ENCODE measurements at regions not wholly inside any gene's neighbourhood (a gene's known extent, or its start where the extent isn't known, plus 50 kb on each side); places are given as distances from the start of the nearest gene placed in this dataset.
"Not testable (repeated sequence)": the region's sequence is repeated elsewhere in the genome, so short reads cannot be mapped to it uniquely, and the experiment has no call there.

GRCh38 chr15:77910030-77910911 is 167.2 kb downstream of the TBC1D2B start:
- peak; percentile 58 to 62 for TF ChIP-seq CTCF (conservative IDR thresholded peaks at IDR 0.05 in 1 of 2, IDR thresholded peaks at IDR 0.05 in 1 of 2; ENCODE audit: low read depth in 1 of 2, low read length in 2 of 2)
- not testable (repeated sequence) for H3K79me2 ChIP-seq (ENCODE audit: control insufficient read depth, insufficient read depth, low read length); H3K27ac ChIP-seq (ENCODE audit: insufficient read depth, low read length); H3K9ac ChIP-seq (ENCODE audit: insufficient read depth, low read length); H3K4me1 ChIP-seq (ENCODE audit: control insufficient read depth, extremely low read depth, insufficient read depth, low read length); H4K20me1 ChIP-seq (ENCODE audit: control insufficient read depth, extremely low read depth, insufficient read depth, low read length); H3K36me3 ChIP-seq (ENCODE audit: control insufficient read depth, insufficient read depth, low read length); H3K27me3 ChIP-seq (ENCODE audit: control insufficient read depth, insufficient read depth, low read length); H3K9me3 ChIP-seq (ENCODE audit: control insufficient read depth, insufficient read depth, low read depth, low read length)
- Histone ChIP-seq H3K4me3 (replicated peaks in 1 of 4; ENCODE audit: control extremely low read depth in 1 of 4, insufficient read depth in 1 of 4, low read depth in 3 of 4, low read length in 4 of 4) (peak overlapping the region in 3 of 4 experiments; percentile 30 to 42 (median 36)), H2AFZ (ENCODE audit: low read length) (peak overlapping the region; percentile 95), H3K4me2 (ENCODE audit: extremely low read depth, insufficient read depth, low read length) (peak overlapping the region; percentile 71)
- DNase-seq (ENCODE audit: low read depth in 2 of 2), result peak; percentile 74 to 81

- Histone ChIP-seq H3K4me2 (ENCODE audit: extremely low read depth, insufficient read depth, low read length) (no peak overlapping the region), H3K9me3 (ENCODE audit: control insufficient read depth, insufficient read depth, low read depth, low read length) (no peaks in the 10 kb centered on the region), H2AFZ (ENCODE audit: low read length) (no peak overlapping the region), H3K27ac (ENCODE audit: insufficient read depth, low read length) (no peak overlapping the region), H3K4me1 (ENCODE audit: control insufficient read depth, extremely low read depth, insufficient read depth, low read length) (no peaks in the 10 kb centered on the region), H3K9ac (ENCODE audit: insufficient read depth, low read length) (no peak overlapping the region), H3K36me3 (ENCODE audit: control insufficient read depth, insufficient read depth, low read length) (no peaks in the 10 kb centered on the region), H3K79me2 (ENCODE audit: control insufficient read depth, insufficient read depth, low read length) (no peaks in the 10 kb centered on the region), H4K20me1 (ENCODE audit: control insufficient read depth, extremely low read depth, insufficient read depth, low read length) (no peaks in the 10 kb centered on the region), H3K27me3 (ENCODE audit: control insufficient read depth, insufficient read depth, low read length) (no peaks in the 10 kb centered on the region), H3K4me3 (replicated peaks in 1 of 4; ENCODE audit: control extremely low read depth in 1 of 4, insufficient read depth in 1 of 4, low read depth in 3 of 4, low read length in 4 of 4) (no peak overlapping the region)
- TF ChIP-seq EZH2 (IDR thresholded peaks at IDR 0.05; ENCODE audit: low read length, missing control alignments) (no peak), CTCF (conservative IDR thresholded peaks at IDR 0.05 in 1 of 2, IDR thresholded peaks at IDR 0.05 in 1 of 2; ENCODE audit: low read depth in 1 of 2, low read length in 2 of 2) (no peak)
- DNase-seq (ENCODE audit: low read depth in 2 of 2), result no peak
These were observed 168.2 kb downstream of the TBC1D2B start for GRCh38 chr15:77909182-77909940.

- not testable (repeated sequence) for H3K27me3 ChIP-seq (ENCODE audit: control insufficient read depth, insufficient read depth, low read length); H3K9me3 ChIP-seq (ENCODE audit: control insufficient read depth, insufficient read depth, low read depth, low read length); DNase-seq (ENCODE audit: low read depth in 2 of 2); H4K20me1 ChIP-seq (ENCODE audit: control insufficient read depth, extremely low read depth, insufficient read depth, low read length); H3K9ac ChIP-seq (ENCODE audit: insufficient read depth, low read length); H2AFZ ChIP-seq (ENCODE audit: low read length); H3K36me3 ChIP-seq (ENCODE audit: control insufficient read depth, insufficient read depth, low read length); H3K4me2 ChIP-seq (ENCODE audit: extremely low read depth, insufficient read depth, low read length); H3K4me3 ChIP-seq (replicated peaks in 1 of 4; ENCODE audit: control extremely low read depth in 1 of 4, insufficient read depth in 1 of 4, low read depth in 3 of 4, low read length in 4 of 4); H3K27ac ChIP-seq (ENCODE audit: insufficient read depth, low read length); H3K4me1 ChIP-seq (ENCODE audit: control insufficient read depth, extremely low read depth, insufficient read depth, low read length); H3K79me2 ChIP-seq (ENCODE audit: control insufficient read depth, insufficient read depth, low read length)
These were observed 168.8 kb downstream of the TBC1D2B start for GRCh38 chr15:77908752-77909111.
